SK-N-SH (cell line): ENCODE measurements at regions not wholly inside any gene's neighbourhood (a gene's known extent, or its start where the extent isn't known, plus 50 kb on each side); places are given as distances from the start of the nearest gene placed in this dataset.

Experiments used
- CTCF ChIA-PET: fragments of 300-600, 350-600 bp; formaldehyde crosslinking; extraction: SDS; loops from one replicate; lab custom pipeline; 2021; lab: Yijun Ruan, JAX
- POLR2A ChIA-PET: fragments of 350-600 bp; sonication (Branson Sonifier 250); formaldehyde crosslinking; extraction: SDS; loops from one replicate; lab custom pipeline; 2020; ENCODE audit warnings: antibody characterized with exemption, inconsistent platforms; lab: Yijun Ruan, JAX
- DNase-seq: peaks from one replicate; pipeline ENCODE4 v3.0.0; 2012
- H2AFZ ChIP-seq: fragments of 200-600 bp; sonication (generic); 2 replicates; pipeline ENCODE4 v1.8.1; 2016; ENCODE audit warnings: antibody characterized with exemption, mild to moderate bottlenecking, low read depth
- H3F3A ChIP-seq: fragments of 200-600 bp; sonication (generic); replicated peaks from 2 replicates; pipeline ENCODE3; 2016; ENCODE audit warnings: antibody characterized with exemption, mild to moderate bottlenecking; ENCODE audit not compliant: insufficient read depth
- H3K27ac ChIP-seq, 2 experiments: fragments of 200-500 bp in 1 of 2; fragments of 200-600 bp in 1 of 2; sonication (Bioruptor generic) in 1 of 2; sonication (generic), shearing (Covaris generic) in 1 of 2; 2 replicates each; pipeline versions ENCODE4 v1.5.1 to v1.6.1; 2014 to 2016; ENCODE audit warnings: low read depth in 2 of 2, inconsistent platforms in 1 of 2, low read length in 1 of 2, mild to moderate bottlenecking in 1 of 2, mixed read lengths in 1 of 2
- H3K27me3 ChIP-seq: fragments of 200-600 bp; sonication (generic), shearing (Covaris generic); 2 replicates; pipeline ENCODE4 v1.6.1; 2016; ENCODE audit warnings: mixed run types; ENCODE audit not compliant: insufficient read depth
- H3K36me3 ChIP-seq, 2 experiments: fragments of 200-500 bp in 1 of 2; fragments of 200-600 bp in 1 of 2; sonication (Bioruptor generic) in 1 of 2; sonication (generic) in 1 of 2; replicated peaks in 1 of 2; 2 replicates each; pipeline versions ENCODE3 to v1.5.1; 2014 to 2016; ENCODE audit warnings: low read length in 1 of 2, mild to moderate bottlenecking in 1 of 2; ENCODE audit not compliant: insufficient read depth in 2 of 2, control insufficient read depth in 1 of 2
- H3K4me1 ChIP-seq, 2 experiments: fragments of 200-500 bp in 1 of 2; fragments of 200-600 bp in 1 of 2; sonication (Bioruptor generic) in 1 of 2; sonication (generic), shearing (Covaris generic) in 1 of 2; 2 replicates each; pipeline versions ENCODE4 v1.5.1 to v1.6.1; 2014 to 2016; ENCODE audit warnings: low read depth in 1 of 2, low read length in 1 of 2, mixed run types in 1 of 2; ENCODE audit not compliant: insufficient read depth in 2 of 2, control insufficient read depth in 1 of 2
- H3K4me2 ChIP-seq: fragments of 200-600 bp; sonication (generic), shearing (Covaris generic); 2 replicates; pipeline ENCODE4 v1.6.1; 2017; ENCODE audit warnings: mixed run types
- H3K4me3 ChIP-seq, 2 experiments: fragments of 200-500 bp in 1 of 2; fragments of 200-600 bp in 1 of 2; sonication (Bioruptor generic) in 1 of 2; sonication (generic), shearing (Covaris generic) in 1 of 2; 2 replicates each; pipeline versions ENCODE4 v1.5.1 to v1.8.1; 2014 to 2016; ENCODE audit warnings: low read depth in 2 of 2, inconsistent platforms in 1 of 2, low read length in 1 of 2, mild to moderate bottlenecking in 1 of 2, mixed read lengths in 1 of 2, moderate library complexity in 1 of 2
- H3K79me2 ChIP-seq: fragments of 200-600 bp; sonication (generic); 2 replicates; pipeline ENCODE4 v1.8.1; 2017; ENCODE audit warnings: mild to moderate bottlenecking; ENCODE audit not compliant: insufficient read depth
- H3K9ac ChIP-seq: fragments of 200-600 bp; sonication (generic); 2 replicates; pipeline ENCODE4 v1.6.1; 2017; ENCODE audit warnings: mixed run types
- H3K9me2 ChIP-seq: fragments of 200-600 bp; sonication (generic); 2 replicates; pipeline ENCODE4 v1.6.1; 2017; ENCODE audit warnings: mixed run types
- H3K9me3 ChIP-seq: fragments of 200-600 bp; sonication (generic); 2 replicates; pipeline ENCODE4 v1.6.1; 2017; ENCODE audit warnings: mixed run types, mild to moderate bottlenecking, moderate library complexity
- H4K20me1 ChIP-seq: fragments of 200-600 bp; sonication (generic); 2 replicates; pipeline ENCODE4 v1.6.1; 2017; ENCODE audit warnings: mild to moderate bottlenecking, mixed run types; ENCODE audit not compliant: insufficient read depth
- CHD2 ChIP-seq: fragments of 150-350 bp; IDR thresholded peaks from 2 replicates; pipeline ENCODE4 v1.6.1; 2018; ENCODE audit warnings: low read length; ENCODE audit not compliant: partially characterized antibody
- ELF1 ChIP-seq: IDR thresholded peaks from 2 replicates; pipeline ENCODE4 v1.4.0; 2012
- EP300 ChIP-seq, 2 experiments: IDR thresholded peaks; 2 replicates each; pipeline versions ENCODE4 v1.4.0 to v1.6.1; 2012; ENCODE audit warnings: borderline replicate concordance in 1 of 2, low read depth in 1 of 2, low read length in 1 of 2
- EZH2phosphoT487 ChIP-seq: fragments of 200-600 bp; sonication (generic); IDR thresholded peaks from 2 replicates; pipeline ENCODE4 v1.6.1; 2017; ENCODE audit warnings: low read depth, mixed run types, mild to moderate bottlenecking, antibody characterized with exemption, moderate library complexity, borderline replicate concordance
- FOXJ3 ChIP-seq: sonication (generic); formaldehyde crosslinking; IDR thresholded peaks from 2 replicates; pipeline ENCODE4 v1.5.1; 2020; ENCODE audit warnings: mild to moderate bottlenecking, missing genetic modification reagents
- GABPA ChIP-seq: IDR thresholded peaks from 2 replicates; pipeline ENCODE4 v1.4.0; 2012; ENCODE audit warnings: low read depth, mild to moderate bottlenecking
- GATA2 ChIP-seq: sonication (generic); formaldehyde crosslinking; IDR thresholded peaks from 2 replicates; pipeline ENCODE4 v1.5.0; 2020; ENCODE audit warnings: mild to moderate bottlenecking, missing genetic modification reagents
- MEF2A ChIP-seq: IDR thresholded peaks from 2 replicates; pipeline ENCODE4 v1.4.0; 2012; ENCODE audit warnings: low read depth, borderline replicate concordance
- RFX5 ChIP-seq: IDR thresholded peaks from 2 replicates; pipeline ENCODE4 v1.6.1; 2012; ENCODE audit warnings: mild to moderate bottlenecking, improper control_type of control experiment, low read length
- SMC3 ChIP-seq: IDR thresholded peaks from 2 replicates; pipeline ENCODE4 v1.6.1; 2012; ENCODE audit warnings: low read depth, low read length, improper control_type of control experiment
- TAF1 ChIP-seq: IDR thresholded peaks from 2 replicates; pipeline ENCODE4 v1.6.1; 2012; ENCODE audit warnings: low read depth, mild to moderate bottlenecking, low read length, moderate library complexity, borderline replicate concordance
- TCF12 ChIP-seq: IDR thresholded peaks from 2 replicates; pipeline ENCODE4 v1.4.0; 2012
- YY1 ChIP-seq: IDR thresholded peaks from 2 replicates; pipeline ENCODE4 v1.4.0; 2012; ENCODE audit warnings: low read depth, mild to moderate bottlenecking
- WGBS: methylation state at CpG from one replicate; pipeline ENCODE4 v1.1.6; 2017; ENCODE audit warnings: low lambda C conversion rate; 5-methylcytosine and 5-hydroxymethylcytosine counted together
- TF ChIP-seq, protein P1 (sequence below): fragments of 200-600 bp; sonication (generic); IDR thresholded peaks from 2 replicates; pipeline ENCODE4 v1.6.1; 2017; ENCODE audit warnings: antibody characterized with exemption, mild to moderate bottlenecking, moderate library complexity
- TF ChIP-seq, protein P2 (sequence below): IDR thresholded peaks from 2 replicates; pipeline ENCODE4 v1.4.0; 2012; ENCODE audit warnings: low read depth
- TF ChIP-seq, protein P3 (sequence below): fragments of 150-350 bp; IDR thresholded peaks from 2 replicates; pipeline ENCODE4 v1.6.1; 2016; ENCODE audit warnings: mild to moderate bottlenecking, low read depth, low read length
- TF ChIP-seq, protein P4 (sequence below): fragments of 150-350 bp; IDR thresholded peaks from 2 replicates; pipeline ENCODE4 v1.6.1; 2017; ENCODE audit warnings: antibody characterized with exemption, low read length, low read depth, borderline replicate concordance
- TF ChIP-seq, protein P5 (sequence below): IDR thresholded peaks from 2 replicates; pipeline ENCODE4; 2012

DNA sequence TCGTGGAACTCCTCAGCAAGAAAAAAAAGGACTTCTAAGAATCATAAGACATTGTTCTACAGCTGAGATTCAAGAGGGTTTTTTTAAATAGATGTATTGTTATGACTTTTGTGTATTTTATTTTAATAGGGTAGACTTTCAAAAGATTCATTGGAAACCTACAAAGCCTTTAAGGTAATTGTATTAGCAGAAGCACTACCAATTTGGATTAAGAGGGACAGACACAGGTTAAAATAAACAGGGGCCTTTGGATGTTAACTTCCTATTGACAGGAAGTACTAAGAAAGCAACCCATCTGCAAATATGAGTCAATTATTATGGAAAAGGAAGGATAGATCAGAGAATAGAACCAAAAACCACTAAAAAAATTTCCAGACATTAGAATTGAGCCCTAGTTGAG is 153.5 kb downstream of the HDGFL1 start:
- ChIA-PET POLR2A (no interaction called here), CTCF (interaction anchor here (1.0 kb wide), 1 partner anchor 11 kb away, joined by 3 read pairs; no protein-coding TSS in a partner anchor)
- TF ChIP-seq, protein P1, sequence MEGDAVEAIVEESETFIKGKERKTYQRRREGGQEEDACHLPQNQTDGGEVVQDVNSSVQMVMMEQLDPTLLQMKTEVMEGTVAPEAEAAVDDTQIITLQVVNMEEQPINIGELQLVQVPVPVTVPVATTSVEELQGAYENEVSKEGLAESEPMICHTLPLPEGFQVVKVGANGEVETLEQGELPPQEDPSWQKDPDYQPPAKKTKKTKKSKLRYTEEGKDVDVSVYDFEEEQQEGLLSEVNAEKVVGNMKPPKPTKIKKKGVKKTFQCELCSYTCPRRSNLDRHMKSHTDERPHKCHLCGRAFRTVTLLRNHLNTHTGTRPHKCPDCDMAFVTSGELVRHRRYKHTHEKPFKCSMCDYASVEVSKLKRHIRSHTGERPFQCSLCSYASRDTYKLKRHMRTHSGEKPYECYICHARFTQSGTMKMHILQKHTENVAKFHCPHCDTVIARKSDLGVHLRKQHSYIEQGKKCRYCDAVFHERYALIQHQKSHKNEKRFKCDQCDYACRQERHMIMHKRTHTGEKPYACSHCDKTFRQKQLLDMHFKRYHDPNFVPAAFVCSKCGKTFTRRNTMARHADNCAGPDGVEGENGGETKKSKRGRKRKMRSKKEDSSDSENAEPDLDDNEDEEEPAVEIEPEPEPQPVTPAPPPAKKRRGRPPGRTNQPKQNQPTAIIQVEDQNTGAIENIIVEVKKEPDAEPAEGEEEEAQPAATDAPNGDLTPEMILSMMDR = no peak
- TF ChIP-seq SMC3 (no peak), FOXJ3 (no peak), EP300 (IDR thresholded peaks at IDR 0.05; ENCODE audit: borderline replicate concordance in 1 of 2, low read depth in 1 of 2, low read length in 1 of 2) (no peak), GATA2 (no peak), EZH2phosphoT487 (no peak)
- TF ChIP-seq, protein P2, sequence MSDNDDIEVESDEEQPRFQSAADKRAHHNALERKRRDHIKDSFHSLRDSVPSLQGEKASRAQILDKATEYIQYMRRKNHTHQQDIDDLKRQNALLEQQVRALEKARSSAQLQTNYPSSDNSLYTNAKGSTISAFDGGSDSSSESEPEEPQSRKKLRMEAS = no peak
- TF ChIP-seq, protein P3, sequence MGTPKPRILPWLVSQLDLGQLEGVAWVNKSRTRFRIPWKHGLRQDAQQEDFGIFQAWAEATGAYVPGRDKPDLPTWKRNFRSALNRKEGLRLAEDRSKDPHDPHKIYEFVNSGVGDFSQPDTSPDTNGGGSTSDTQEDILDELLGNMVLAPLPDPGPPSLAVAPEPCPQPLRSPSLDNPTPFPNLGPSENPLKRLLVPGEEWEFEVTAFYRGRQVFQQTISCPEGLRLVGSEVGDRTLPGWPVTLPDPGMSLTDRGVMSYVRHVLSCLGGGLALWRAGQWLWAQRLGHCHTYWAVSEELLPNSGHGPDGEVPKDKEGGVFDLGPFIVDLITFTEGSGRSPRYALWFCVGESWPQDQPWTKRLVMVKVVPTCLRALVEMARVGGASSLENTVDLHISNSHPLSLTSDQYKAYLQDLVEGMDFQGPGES = no peak
- no peaks in the 10 kb centered on the region for H3K36me3 ChIP-seq
- 17% methylated on average over 1 of the region's 1 CpG for WGBS
- no peaks in the 10 kb centered on the region for H3K9me2 ChIP-seq
- no peaks in the 10 kb centered on the region for H3K9me3 ChIP-seq
- no peak overlapping the region for H3K27ac ChIP-seq
- H3F3A ChIP-seq = no peaks in the 10 kb centered on the region
- no peak overlapping the region for H3K4me2 ChIP-seq
- no peak for DNase-seq
- no peak overlapping the region for H3K4me3 ChIP-seq
- H3K9ac ChIP-seq = no peak overlapping the region
- no peaks in the 10 kb centered on the region for H3K27me3 ChIP-seq
- no peaks in the 10 kb centered on the region; a peak in 2 of 4 replicates for H3K4me1 ChIP-seq
- no peaks in the 10 kb centered on the region for H4K20me1 ChIP-seq
- H3K79me2 ChIP-seq = no peaks in the 10 kb centered on the region
- no peak overlapping the region for H2AFZ ChIP-seq

DNA sequence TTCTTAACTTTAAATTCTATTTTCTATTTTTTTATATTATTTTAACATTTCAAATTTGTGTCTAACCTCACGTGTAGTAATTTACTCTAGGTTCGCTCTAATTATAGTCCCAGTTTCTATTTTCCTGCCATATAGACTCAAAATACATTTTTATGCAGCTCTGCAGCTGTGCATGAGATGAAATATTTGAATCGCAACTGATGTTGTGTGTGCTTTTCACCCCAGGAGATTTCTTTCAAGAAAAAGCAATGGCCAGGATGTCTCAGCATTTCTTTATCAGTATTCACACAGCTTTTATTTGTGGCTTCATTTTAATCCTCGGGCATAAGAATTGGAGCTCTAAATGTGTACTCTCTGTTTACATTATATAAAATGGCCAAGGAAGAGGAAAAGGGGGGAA is 157.6 kb downstream of the HDGFL1 start:
- no peak for DNase-seq
- no peak overlapping the region for H3K9ac ChIP-seq
- WGBS = 75% methylated on average over 4 of the region's 4 CpGs
- no peaks in the 10 kb centered on the region; a peak in 2 of 4 replicates for H3K4me1 ChIP-seq
- TF ChIP-seq TAF1 = no peak
- TF ChIP-seq ELF1 = no peak
- TF ChIP-seq FOXJ3 = no peak
- TF ChIP-seq EZH2phosphoT487 = no peak
- TF ChIP-seq GABPA = no peak
- TF ChIP-seq CHD2 = no peak
- no peak for TF ChIP-seq RFX5
- no peak for TF ChIP-seq MEF2A
- TF ChIP-seq TCF12 = no peak
- TF ChIP-seq, protein P2 = no peak
- TF ChIP-seq YY1 = no peak
- TF ChIP-seq, protein P4, sequence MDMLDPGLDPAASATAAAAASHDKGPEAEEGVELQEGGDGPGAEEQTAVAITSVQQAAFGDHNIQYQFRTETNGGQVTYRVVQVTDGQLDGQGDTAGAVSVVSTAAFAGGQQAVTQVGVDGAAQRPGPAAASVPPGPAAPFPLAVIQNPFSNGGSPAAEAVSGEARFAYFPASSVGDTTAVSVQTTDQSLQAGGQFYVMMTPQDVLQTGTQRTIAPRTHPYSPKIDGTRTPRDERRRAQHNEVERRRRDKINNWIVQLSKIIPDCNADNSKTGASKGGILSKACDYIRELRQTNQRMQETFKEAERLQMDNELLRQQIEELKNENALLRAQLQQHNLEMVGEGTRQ = no peak
- TF ChIP-seq, protein P5, sequence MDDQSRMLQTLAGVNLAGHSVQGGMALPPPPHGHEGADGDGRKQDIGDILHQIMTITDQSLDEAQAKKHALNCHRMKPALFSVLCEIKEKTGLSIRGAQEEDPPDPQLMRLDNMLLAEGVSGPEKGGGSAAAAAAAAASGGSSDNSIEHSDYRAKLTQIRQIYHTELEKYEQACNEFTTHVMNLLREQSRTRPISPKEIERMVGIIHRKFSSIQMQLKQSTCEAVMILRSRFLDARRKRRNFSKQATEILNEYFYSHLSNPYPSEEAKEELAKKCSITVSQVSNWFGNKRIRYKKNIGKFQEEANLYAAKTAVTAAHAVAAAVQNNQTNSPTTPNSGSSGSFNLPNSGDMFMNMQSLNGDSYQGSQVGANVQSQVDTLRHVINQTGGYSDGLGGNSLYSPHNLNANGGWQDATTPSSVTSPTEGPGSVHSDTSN = no peak
- TF ChIP-seq, protein P1 = no peak
- H3K4me2 ChIP-seq = no peak overlapping the region
- no peaks in the 10 kb centered on the region for H3K36me3 ChIP-seq
- ChIA-PET POLR2A (no interaction called here), CTCF (no interaction called here)
- no peaks in the 10 kb centered on the region for H3F3A ChIP-seq
- H3K27ac ChIP-seq = no peak overlapping the region
- no peak overlapping the region for H3K4me3 ChIP-seq
- H4K20me1 ChIP-seq = no peaks in the 10 kb centered on the region
- H3K79me2 ChIP-seq = no peaks in the 10 kb centered on the region
- no peaks in the 10 kb centered on the region for H3K9me2 ChIP-seq
- H3K9me3 ChIP-seq = no peaks in the 10 kb centered on the region
- no peaks in the 10 kb centered on the region for H3K27me3 ChIP-seq
- no peak overlapping the region for H2AFZ ChIP-seq
